A549 (cell line): ENCODE measurements at regions not wholly inside any gene's neighbourhood (a gene's known extent, or its start where the extent isn't known, plus 50 kb on each side); places are given as distances from the start of the nearest gene placed in this dataset.

Experiments
- ATAC-seq, 2 experiments: fragments of 200-7000 bp in 1 of 2; fragments of >200 bp in 1 of 2; cut with Nextera tagmentation in 1 of 2; cut with Tn5 transposase in 1 of 2; 3 replicates each; pipeline versions ENCODE4 v1.8.0 to v1.9.1; 2018 to 2020; ENCODE audit warnings: mild to moderate bottlenecking in 1 of 2, moderate library complexity in 1 of 2
- CTCF ChIA-PET: fragments of 300-600 bp; sonication (Branson Sonifier 250); formaldehyde crosslinking; extraction: SDS; loops from one replicate; lab custom pipeline; 2021; ENCODE audit warnings: antibody characterized with exemption, inconsistent platforms; lab: Yijun Ruan, JAX
- POLR2A ChIA-PET: fragments of 350-600 bp; formaldehyde crosslinking; extraction: SDS; loops from one replicate; lab custom pipeline; 2021; ENCODE audit warnings: antibody characterized with exemption, inconsistent platforms; lab: Yijun Ruan, JAX
- DNase-seq, 2 experiments: peaks; one replicate each; pipeline versions ENCODE4 v3.0.0 to v3.0.0-alpha.2; 2011 to 2016; ENCODE audit warnings: low read depth in 1 of 2, low spot score in 1 of 2
- FAIRE-seq: peaks from 2 replicates; lab custom pipeline; 2011; peaks lifted over from hg19 to GRCh38; lab: Jason Lieb, UNC
- H3K27ac ChIP-seq, 2 experiments: fragments of >200 bp; sonication (Bioruptor Twin); formaldehyde crosslinking; 3 replicates each; pipeline ENCODE4 v1.5.1; 2016 to 2017
- H3K4me1 ChIP-seq: fragments of >200 bp; sonication (Bioruptor Twin); formaldehyde crosslinking; 3 replicates; pipeline ENCODE4 v1.6.1; 2016
- H3K4me2 ChIP-seq: fragments of >200 bp; sonication (Bioruptor Twin); formaldehyde crosslinking; 3 replicates; pipeline ENCODE4 v1.6.1; 2016
- H3K4me3 ChIP-seq: fragments of >200 bp; sonication (Bioruptor Twin); formaldehyde crosslinking; 3 replicates; pipeline ENCODE4 v1.5.1; 2016
- H3K9me3 ChIP-seq: fragments of >200 bp; sonication (Bioruptor Twin); formaldehyde crosslinking; 3 replicates; pipeline ENCODE4 v1.6.1; 2016
- BCL3 ChIP-seq: fragments of >200 bp; sonication (Bioruptor Twin); formaldehyde crosslinking; IDR thresholded peaks from 3 replicates; pipeline ENCODE4 v1.6.1; 2016
- CBX2 ChIP-seq: fragments of 200-600 bp; sonication (generic); IDR thresholded peaks from 2 replicates; pipeline ENCODE4 v1.6.1; 2016; ENCODE audit warnings: low read depth, mild to moderate bottlenecking, borderline replicate concordance
- CEBPB ChIP-seq, 2 experiments: fragments of >200 bp in 1 of 2; sonication (Bioruptor Twin) in 1 of 2; formaldehyde crosslinking in 1 of 2; IDR thresholded peaks; 2 replicates each; pipeline ENCODE4 v1.6.1; 2012 to 2016
- CHD4 ChIP-seq: fragments of 200-600 bp; sonication (generic); IDR thresholded peaks from 2 replicates; pipeline ENCODE4 v1.6.1; 2016; ENCODE audit warnings: antibody characterized with exemption, mild to moderate bottlenecking, borderline replicate concordance
- E2F6 ChIP-seq: IDR thresholded peaks from 2 replicates; pipeline ENCODE4 v1.6.1; 2012; ENCODE audit warnings: low read depth, borderline replicate concordance
- EHF ChIP-seq: fragments of 250-450 bp; sonication (Bioruptor Pico); IDR thresholded peaks from 2 replicates; pipeline ENCODE4 v1.5.0; 2020; ENCODE audit warnings: mild to moderate bottlenecking
- ELK1 ChIP-seq: fragments of 150-350 bp; IDR thresholded peaks from 2 replicates; pipeline ENCODE4 v1.6.1; 2014; ENCODE audit warnings: low read depth, mild to moderate bottlenecking, low read length
- ESRRA ChIP-seq: fragments of 150-350 bp; IDR thresholded peaks from 2 replicates; pipeline ENCODE4 v1.6.1; 2014; ENCODE audit warnings: mild to moderate bottlenecking, low read length, borderline replicate concordance
- FOSB ChIP-seq: fragments of 250-450 bp; sonication (Bioruptor Pico); IDR thresholded peaks from 2 replicates; pipeline ENCODE4 v1.5.0; 2020; ENCODE audit warnings: mild to moderate bottlenecking, moderate library complexity
- GATA3 ChIP-seq: IDR thresholded peaks from 2 replicates; pipeline ENCODE4 v1.6.1; 2012; ENCODE audit warnings: borderline replicate concordance
- HDAC2 ChIP-seq: fragments of 200-600 bp; sonication (generic); IDR thresholded peaks from 2 replicates; pipeline ENCODE4 v1.6.1; 2016
- HES2 ChIP-seq: fragments of >200 bp; sonication (Bioruptor Twin); formaldehyde crosslinking; IDR thresholded peaks from 2 replicates; pipeline ENCODE4 v1.6.1; 2016
- HMGXB4 ChIP-seq: fragments of 250-450 bp; sonication (Bioruptor Pico); IDR thresholded peaks from 2 replicates; pipeline ENCODE4 v1.5.0; 2021; ENCODE audit warnings: mild to moderate bottlenecking, moderate library complexity, borderline replicate concordance
- JUN ChIP-seq, 2 experiments: fragments of >200 bp; sonication (Bioruptor Twin); formaldehyde crosslinking; IDR thresholded peaks; 2 replicates in 1 of 2; 3 replicates in 1 of 2; pipeline ENCODE4 v1.6.1; 2016 to 2017
- JUNB ChIP-seq: fragments of >200 bp; sonication (Bioruptor Twin); formaldehyde crosslinking; IDR thresholded peaks from 2 replicates; pipeline ENCODE4 v1.6.1; 2016
- KDM1A ChIP-seq: fragments of 200-600 bp; sonication (generic); IDR thresholded peaks from 2 replicates; pipeline ENCODE4 v1.6.1; 2016; ENCODE audit warnings: low read depth, mild to moderate bottlenecking
- MAX ChIP-seq: IDR thresholded peaks from 2 replicates; pipeline ENCODE4 v1.6.1; 2012
- MAZ ChIP-seq: fragments of 150-350 bp; IDR thresholded peaks from 2 replicates; pipeline ENCODE4 v1.6.1; 2014; ENCODE audit warnings: antibody characterized with exemption, low read depth, low read length, borderline replicate concordance
- MYC ChIP-seq: IDR thresholded peaks from 2 replicates; pipeline ENCODE4 v1.6.1; 2012; ENCODE audit warnings: mild to moderate bottlenecking, inconsistent platforms, low read length, improper control_type of control experiment, borderline replicate concordance
- NPAS2 ChIP-seq: fragments of 250-450 bp; sonication (Bioruptor Pico); IDR thresholded peaks from 2 replicates; pipeline ENCODE4 v1.8.0; 2022; ENCODE audit warnings: mild to moderate bottlenecking, moderate library complexity, borderline replicate concordance
- PHF8 ChIP-seq: fragments of 200-600 bp; sonication (generic); IDR thresholded peaks from 2 replicates; pipeline ENCODE4 v1.6.1; 2016; ENCODE audit warnings: low read depth, mild to moderate bottlenecking, antibody characterized with exemption, moderate library complexity, borderline replicate concordance
- POLR2A ChIP-seq: IDR thresholded peaks from 2 replicates; pipeline ENCODE4 v1.6.1; 2012; ENCODE audit warnings: mild to moderate bottlenecking, low read length
- RCOR1 ChIP-seq: fragments of 150-350 bp; IDR thresholded peaks from 2 replicates; pipeline ENCODE4 v1.6.1; 2014; ENCODE audit warnings: antibody characterized with exemption, low read length, low read depth
- RFX5 ChIP-seq: fragments of 450-650 bp; IDR thresholded peaks from 2 replicates; pipeline ENCODE4 v1.7.1; 2014; ENCODE audit warnings: antibody characterized with exemption, mild to moderate bottlenecking, moderate library complexity
- SREBF2 ChIP-seq: fragments of 450-650 bp; IDR thresholded peaks from 2 replicates; pipeline ENCODE4 v1.6.1; 2014; ENCODE audit warnings: mild to moderate bottlenecking, moderate library complexity
- TFCP2L1 ChIP-seq: fragments of 250-450 bp; sonication (Bioruptor Pico); IDR thresholded peaks from 2 replicates; pipeline ENCODE4 v1.5.0; 2021; ENCODE audit warnings: mild to moderate bottlenecking
- TP53 ChIP-seq: fragments of 250-450 bp; sonication (Bioruptor Pico); IDR thresholded peaks from 2 replicates; pipeline ENCODE4 v1.5.0; 2021; ENCODE audit warnings: mild to moderate bottlenecking, moderate library complexity
- USF2 ChIP-seq: fragments of 450-650 bp; IDR thresholded peaks from 2 replicates; pipeline ENCODE4 v1.6.1; 2014; ENCODE audit warnings: antibody characterized with exemption
- ZC3H11A ChIP-seq: fragments of 450-650 bp; IDR thresholded peaks from 2 replicates; pipeline ENCODE4 v1.6.1; 2014; ENCODE audit warnings: antibody characterized with exemption, mild to moderate bottlenecking
- ZFP36 ChIP-seq: fragments of 450-650 bp; IDR thresholded peaks from 2 replicates; pipeline ENCODE4 v1.6.1; 2014; ENCODE audit warnings: borderline replicate concordance; ENCODE audit not compliant: partially characterized antibody
- ZSCAN20 ChIP-seq: fragments of 250-450 bp; sonication (Bioruptor Pico); IDR thresholded peaks from 2 replicates; pipeline ENCODE4 v1.8.0; 2022; ENCODE audit warnings: mild to moderate bottlenecking, moderate library complexity
- WGBS: methylation state at CpG from one replicate; pipeline ENCODE4 v1.1.6; 2017; ENCODE audit errors: missing lambda C conversion rate; 5-methylcytosine and 5-hydroxymethylcytosine counted together

GRCh38 chr6:139894271-139894670, 519.8 kb upstream of the CITED2 start:
- DNase-seq: no peak
- TF ChIP-seq RFX5 (no peak), RCOR1 (no peak), TP53 (CRISPR knock-in tag) (no peak), POLR2A (no peak), ZC3H11A (no peak), PHF8 (no peak), KDM1A (no peak), USF2 (no peak), MAX (no peak), CHD4 (no peak), TFCP2L1 (CRISPR knock-in tag) (no peak), JUNB (no peak), HDAC2 (no peak), CEBPB (IDR thresholded peaks at IDR 0.05) (no peak), SREBF2 (no peak), HES2 (no peak), GATA3 (no peak)
- TF ChIP-seq, all 56 proteins: peak for 0
- no peak for ATAC-seq
- H3K9me3 ChIP-seq: no peaks in the 10 kb centered on the region
- no peak overlapping the region for H3K27ac ChIP-seq
- WGBS: 55% methylated on average over 4 of the region's 8 CpGs
- no peaks in the 10 kb centered on the region for H3K4me1 ChIP-seq
- no peak overlapping the region for H3K4me3 ChIP-seq
- CTCF ChIA-PET: interaction anchor here (1.3 kb wide), 1 partner anchor 10 kb away, joined by 3 read pairs; no protein-coding TSS in a partner anchor
- POLR2A ChIA-PET: no interaction called here
- FAIRE-seq: no peak
- no peak overlapping the region for H3K4me2 ChIP-seq

GRCh38 chr6:139891471-139891870, 517.0 kb upstream of the CITED2 start:
- ATAC-seq: no peak
- no peak overlapping the region for H3K27ac ChIP-seq
- H3K4me1 ChIP-seq: no peaks in the 10 kb centered on the region
- DNase-seq: no peak
- CTCF ChIA-PET: no interaction called here
- 38% methylated on average over 4 of the region's 4 CpGs for WGBS
- TF ChIP-seq FOSB (CRISPR knock-in tag) (no peak), CBX2 (no peak), ZFP36 (no peak), MYC (no peak), BCL3 (no peak), JUN (IDR thresholded peaks at IDR 0.05) (no peak), TFCP2L1 (CRISPR knock-in tag) (no peak), E2F6 (no peak), SREBF2 (no peak), ESRRA (no peak), JUNB (no peak), MAZ (no peak), HES2 (no peak), TP53 (CRISPR knock-in tag) (no peak), NPAS2 (CRISPR knock-in tag) (no peak), EHF (CRISPR knock-in tag) (no peak), ELK1 (no peak), ZSCAN20 (CRISPR knock-in tag) (no peak), HMGXB4 (CRISPR knock-in tag) (no peak), PHF8 (no peak)
- TF ChIP-seq, all 56 proteins: peak for 0
- FAIRE-seq: no peak
- Histone ChIP-seq H3K4me3 (no peak overlapping the region), H3K4me2 (no peak overlapping the region), H3K9me3 (no peaks in the 10 kb centered on the region)
- POLR2A ChIA-PET: no interaction called here
